ENCODE measurements at regions not wholly inside any gene's neighbourhood (a gene's known extent, or its start where the extent isn't known, plus 50 kb on each side); places are given as distances from the start of the nearest gene placed in this dataset.

GRCh38 chr5:105849701-105850100, 1821.0 kb downstream of the EFNA5 start:
- Histone ChIP-seq H3K9me3 (ENCODE audit: control insufficient read depth, insufficient read depth, low read length) (no peaks in the 10 kb centered on the region), H3K27me3 (ENCODE audit: control insufficient read depth, insufficient read depth, low read length) (no peaks in the 10 kb centered on the region), H3K36me3 (ENCODE audit: control insufficient read depth, insufficient read depth, low read length) (no peaks in the 10 kb centered on the region), H3K27ac (ENCODE audit: low read length) (no peak overlapping the region), H3K4me3 (ENCODE audit: low read length) (no peak overlapping the region), H3K4me1 (ENCODE audit: control insufficient read depth, insufficient read depth, low read length) (no peaks in the 10 kb centered on the region)
- Mint-ChIP-seq H3K27me3 (ENCODE audit: low read depth in 2 of 2) (no peaks in the 10 kb centered on the region), H3K27ac (no peak overlapping the region), H3K4me3 (no peak overlapping the region), H3K36me3 (no peaks in the 10 kb centered on the region), H3K9me3 (peaks cover 5 to 15% of the 10 kb centered on the region in 2 donors), H3K4me1 (no peaks in the 10 kb centered on the region)
- DNase-seq (no peak), ATAC-seq (no peak)
- WGBS (ENCODE audit: insufficient coverage): no CpG with 5 or more reads among the region's 1 CpG
- intact Hi-C loops (cut with micrococcal nuclease): no loop called here
- no peak for TF ChIP-seq CTCF (IDR thresholded peaks at IDR 0.05)

- Mint-ChIP-seq H3K4me3 (no peak overlapping the region), H3K36me3 (peaks cover 8% of the 10 kb centered on the region), H3K27me3 (ENCODE audit: low read depth in 2 of 2) (no peaks in the 10 kb centered on the region), H3K27ac (no peak overlapping the region), H3K9me3 (peaks cover 15 to 24% of the 10 kb centered on the region in 2 donors), H3K4me1 (no peaks in the 10 kb centered on the region)
- no peak for DNase-seq
- H3K27ac ChIP-seq (ENCODE audit: low read length): no peak overlapping the region
- peaks cover 12% of the 10 kb centered on the region for H3K9me3 ChIP-seq (ENCODE audit: control insufficient read depth, insufficient read depth, low read length)
- no peaks in the 10 kb centered on the region for H3K4me1 ChIP-seq (ENCODE audit: control insufficient read depth, insufficient read depth, low read length)
- H3K27me3 ChIP-seq (ENCODE audit: control insufficient read depth, insufficient read depth, low read length): no peaks in the 10 kb centered on the region
- H3K4me3 ChIP-seq (ENCODE audit: low read length): no peak overlapping the region
- ATAC-seq: no peak
- no peak for TF ChIP-seq CTCF (IDR thresholded peaks at IDR 0.05)
- no peaks in the 10 kb centered on the region for H3K36me3 ChIP-seq (ENCODE audit: control insufficient read depth, insufficient read depth, low read length)
- WGBS (ENCODE audit: insufficient coverage): 81% methylated on average over 3 of the region's 3 CpGs
- intact Hi-C loops (cut with micrococcal nuclease): no loop called here
Observed at GRCh38 chr5:105840800-105841199, 1829.9 kb downstream of the EFNA5 start.

- Mint-ChIP-seq H3K27ac (no peak overlapping the region), H3K4me3 (no peak overlapping the region), H3K4me1 (no peaks in the 10 kb centered on the region), H3K36me3 (peaks cover 8% of the 10 kb centered on the region), H3K9me3 (peaks cover 13 to 19% of the 10 kb centered on the region in 2 donors), H3K27me3 (ENCODE audit: low read depth in 2 of 2) (no peaks in the 10 kb centered on the region)
- intact Hi-C loops (cut with micrococcal nuclease): no loop called here
- no peak overlapping the region for H3K27ac ChIP-seq (ENCODE audit: low read length)
- WGBS (ENCODE audit: insufficient coverage): 92% methylated on average over 1 of the region's 1 CpG
- no peak for ATAC-seq
- no peaks in the 10 kb centered on the region for H3K27me3 ChIP-seq (ENCODE audit: control insufficient read depth, insufficient read depth, low read length)
- no peaks in the 10 kb centered on the region for H3K36me3 ChIP-seq (ENCODE audit: control insufficient read depth, insufficient read depth, low read length)
- H3K4me3 ChIP-seq (ENCODE audit: low read length): no peak overlapping the region
- no peak for DNase-seq
- no peak for TF ChIP-seq CTCF (IDR thresholded peaks at IDR 0.05)
- peaks cover 6% of the 10 kb centered on the region for H3K9me3 ChIP-seq (ENCODE audit: control insufficient read depth, insufficient read depth, low read length)
- no peaks in the 10 kb centered on the region for H3K4me1 ChIP-seq (ENCODE audit: control insufficient read depth, insufficient read depth, low read length)
Observed at GRCh38 chr5:105836887-105837286, 1833.8 kb downstream of the EFNA5 start.

GRCh38 chr5:105836268-105836667, 1834.5 kb downstream of the EFNA5 start:
- peaks cover 8% of the 10 kb centered on the region for H3K36me3 Mint-ChIP-seq
- Histone ChIP-seq H3K4me3 (ENCODE audit: low read length) (no peak overlapping the region), H3K9me3 (ENCODE audit: control insufficient read depth, insufficient read depth, low read length) (peaks cover 6% of the 10 kb centered on the region), H3K4me1 (ENCODE audit: control insufficient read depth, insufficient read depth, low read length) (no peaks in the 10 kb centered on the region), H3K27ac (ENCODE audit: low read length) (no peak overlapping the region), H3K27me3 (ENCODE audit: control insufficient read depth, insufficient read depth, low read length) (no peaks in the 10 kb centered on the region), H3K36me3 (ENCODE audit: control insufficient read depth, insufficient read depth, low read length) (no peaks in the 10 kb centered on the region)
- intact Hi-C loops (cut with micrococcal nuclease): no loop called here
- no peak for TF ChIP-seq CTCF (IDR thresholded peaks at IDR 0.05)
- H3K4me1 Mint-ChIP-seq: no peaks in the 10 kb centered on the region
- H3K9me3 Mint-ChIP-seq: peaks cover 13 to 19% of the 10 kb centered on the region in 2 donors
- ATAC-seq (no peak), DNase-seq (no peak)
- no peaks in the 10 kb centered on the region for H3K27me3 Mint-ChIP-seq (ENCODE audit: low read depth in 2 of 2)
- no peak overlapping the region for H3K4me3 Mint-ChIP-seq
- H3K27ac Mint-ChIP-seq: no peak overlapping the region

All from natural killer cell (primary cell).